ENCODE measurements at regions not wholly inside any gene's neighbourhood (a gene's known extent, or its start where the extent isn't known, plus 50 kb on each side); places are given as distances from the start of the nearest gene placed in this dataset.
"Not testable (repeated sequence)": the region's sequence is repeated elsewhere in the genome, so short reads cannot be mapped to it uniquely, and the experiment has no call there.

- no peak for DNase-seq (ENCODE audit: low spot score)
Measured at GRCh38 chr13:50453188-50453587, 390.3 kb downstream of the DLEU7 start.

GRCh38 chr13:50456111-50456510, 387.4 kb downstream of the DLEU7 start:
- no peak for DNase-seq (ENCODE audit: low spot score)

- no peak for DNase-seq (ENCODE audit: low spot score)
Measured at GRCh38 chr13:50457415-50458393, 385.8 kb downstream of the DLEU7 start.

- DNase-seq (ENCODE audit: low spot score), result no peak
Measured at GRCh38 chr13:50459046-50459445, 384.4 kb downstream of the DLEU7 start.

- DNase-seq (ENCODE audit: low spot score), result no peak
Measured at GRCh38 chr13:50459658-50460057, 383.8 kb downstream of the DLEU7 start.

GRCh38 chr13:50460358-50460757, 383.1 kb downstream of the DLEU7 start:
- no peak for DNase-seq (ENCODE audit: low spot score)

- DNase-seq (ENCODE audit: low spot score), result no peak
Measured at GRCh38 chr13:50461189-50461588, 382.3 kb downstream of the DLEU7 start.

- no peak for DNase-seq (ENCODE audit: low spot score)
Measured at GRCh38 chr13:50463719-50464118, 379.8 kb downstream of the DLEU7 start.

GRCh38 chr13:50464349-50465251, 378.9 kb downstream of the DLEU7 start:
- no peak for DNase-seq (ENCODE audit: low spot score)

- DNase-seq (ENCODE audit: low spot score), result no peak
Measured at GRCh38 chr13:50466456-50466855, 377.0 kb downstream of the DLEU7 start.

- DNase-seq (ENCODE audit: low spot score), result no peak
Measured at GRCh38 chr13:50467156-50468110, 376.1 kb downstream of the DLEU7 start.

- no peak for DNase-seq (ENCODE audit: low spot score)
Measured at GRCh38 chr13:50468849-50469669, 374.4 kb downstream of the DLEU7 start.

GRCh38 chr13:50473050-50473449, 370.4 kb downstream of the DLEU7 start:
- DNase-seq (ENCODE audit: low spot score), result not testable (repeated sequence)

GRCh38 chr13:50474088-50474662, 369.3 kb downstream of the DLEU7 start:
- no peak for DNase-seq (ENCODE audit: low spot score)

GRCh38 chr13:50476577-50477285, 366.8 kb downstream of the DLEU7 start:
- DNase-seq (ENCODE audit: low spot score), result no peak

GRCh38 chr13:50481936-50482335, 361.6 kb downstream of the DLEU7 start:
- DNase-seq (ENCODE audit: low spot score), result no peak

GRCh38 chr13:50483416-50483815, 360.1 kb downstream of the DLEU7 start:
- DNase-seq (ENCODE audit: low spot score), result no peak

- no peak for DNase-seq (ENCODE audit: low spot score)
Measured at GRCh38 chr13:50484472-50485113, 358.9 kb downstream of the DLEU7 start.
